IMR-90 (cell line): ENCODE measurements at regions not wholly inside any gene's neighbourhood (a gene's known extent, or its start where the extent isn't known, plus 50 kb on each side); places are given as distances from the start of the nearest gene placed in this dataset.

Experiments
- ATAC-seq: fragments of 200-7000 bp; cut with Tn5 transposase; 2 replicates; pipeline ENCODE4 v1.9.1; 2020; ENCODE audit warnings: low read depth, mild to moderate bottlenecking, moderate library complexity
- BruUV-seq: library from RNA; stranded (reverse); fragments of 400-500 nt; replicated peaks from 2 replicates; lab custom pipeline; 2021; lab: Mats Ljungman, UMichigan
- CTCF ChIA-PET: fragments of 300-600 bp; formaldehyde crosslinking; extraction: SDS; loops from one replicate; lab custom pipeline; 2021; ENCODE audit warnings: antibody characterized with exemption; lab: Yijun Ruan, JAX
- POLR2A ChIA-PET: fragments of 300-600 bp; sonication (Branson Sonifier 250); formaldehyde crosslinking; loops from one replicate; lab custom pipeline; 2022; ENCODE audit warnings: antibody characterized with exemption; ENCODE audit not compliant: unreplicated experiment; lab: Charles Lee
- DNase-seq: peaks from one replicate; pipeline ENCODE4 v3.0.0; 2013
- H2AFZ ChIP-seq: replicated peaks from 2 replicates; pipeline ENCODE3; 2013; ENCODE audit warnings: low read length, mild to moderate bottlenecking; ENCODE audit not compliant: poor library complexity
- H2AK5ac ChIP-seq: 2 replicates; pipeline ENCODE4 v1.6.1; 2013; ENCODE audit warnings: low read depth, low read length, inconsistent platforms
- H2AK9ac ChIP-seq: replicated peaks from 2 replicates; pipeline ENCODE3; 2013; ENCODE audit warnings: mild to moderate bottlenecking, low read depth, low read length, moderate library complexity; ENCODE audit not compliant: poor library complexity
- H2BK120ac ChIP-seq: 2 replicates; pipeline ENCODE4 v1.6.1; 2013; ENCODE audit warnings: low read depth, low read length, inconsistent platforms
- H2BK15ac ChIP-seq: 3 replicates; pipeline ENCODE4 v1.6.1; 2013; ENCODE audit warnings: low read depth, low read length, inconsistent platforms
- H2BK20ac ChIP-seq: 2 replicates; pipeline ENCODE4 v1.6.1; 2013; ENCODE audit warnings: low read depth, mild to moderate bottlenecking, inconsistent platforms, low read length, moderate library complexity
- H2BK5ac ChIP-seq: 2 replicates; pipeline ENCODE4 v1.6.1; 2013; ENCODE audit warnings: mild to moderate bottlenecking, low read depth, low read length, inconsistent platforms; ENCODE audit not compliant: poor library complexity, severe bottlenecking
- H3K14ac ChIP-seq: replicated peaks from 2 replicates; pipeline ENCODE4 v1.6.1; 2013; ENCODE audit warnings: low read depth, low read length, inconsistent platforms
- H3K18ac ChIP-seq: 2 replicates; pipeline ENCODE4 v1.6.1; 2013; ENCODE audit warnings: low read depth, low read length, control low read depth
- H3K23ac ChIP-seq: 2 replicates; pipeline ENCODE4 v1.6.1; 2013; ENCODE audit warnings: low read depth, low read length, inconsistent platforms
- H3K27ac ChIP-seq: 2 replicates; pipeline ENCODE4 v1.5.1; 2013; ENCODE audit warnings: mild to moderate bottlenecking, control low read depth, low read length; ENCODE audit not compliant: insufficient read depth
- H3K27me3 ChIP-seq: 2 replicates; pipeline ENCODE4 v1.6.1; 2013; ENCODE audit warnings: low read length; ENCODE audit not compliant: control insufficient read depth, insufficient read depth
- H3K36me3 ChIP-seq: 2 replicates; pipeline ENCODE4 v1.6.1; 2013; ENCODE audit warnings: low read length, mixed read lengths; ENCODE audit not compliant: control insufficient read depth, insufficient read depth
- H3K4ac ChIP-seq: 2 replicates; pipeline ENCODE4 v1.6.1; 2013; ENCODE audit warnings: low read depth, low read length, inconsistent platforms
- H3K4me1 ChIP-seq: 2 replicates; pipeline ENCODE4 v1.6.1; 2013; ENCODE audit warnings: low read length, mixed read lengths; ENCODE audit not compliant: control insufficient read depth, insufficient read depth
- H3K4me2 ChIP-seq: 2 replicates; pipeline ENCODE4 v1.6.1; 2013; ENCODE audit warnings: low read depth, mild to moderate bottlenecking, control low read depth, low read length, moderate library complexity
- H3K4me3 ChIP-seq: 2 replicates; pipeline ENCODE4 v1.5.1; 2013; ENCODE audit warnings: low read depth, mild to moderate bottlenecking, control low read depth, low read length, moderate library complexity; ENCODE audit not compliant: insufficient read depth
- H3K56ac ChIP-seq: 2 replicates; pipeline ENCODE4 v1.6.1; 2013; ENCODE audit warnings: low read length, inconsistent platforms; ENCODE audit not compliant: insufficient read depth; ENCODE audit errors: extremely low read depth
- H3K79me1 ChIP-seq, 2 experiments: 2 replicates each; pipeline ENCODE4 v1.6.1; 2013; ENCODE audit warnings: low read length in 2 of 2, inconsistent platforms in 1 of 2, low read depth in 1 of 2
- H3K9ac ChIP-seq: 2 replicates; pipeline ENCODE4 v1.6.1; 2013; ENCODE audit warnings: low read depth, low read length, control low read depth
- H3K9me1 ChIP-seq: 2 replicates; pipeline ENCODE4 v1.6.1; 2013; ENCODE audit warnings: low read length, inconsistent platforms; ENCODE audit not compliant: insufficient read depth
- H3K9me3 ChIP-seq: 2 replicates; pipeline ENCODE4 v1.6.1; 2013; ENCODE audit warnings: low read length; ENCODE audit not compliant: control insufficient read depth, insufficient read depth
- H4K20me1 ChIP-seq: 2 replicates; pipeline ENCODE4 v1.6.1; 2013; ENCODE audit warnings: low read length, inconsistent platforms; ENCODE audit not compliant: insufficient read depth
- H4K5ac ChIP-seq: 2 replicates; pipeline ENCODE4 v1.6.1; 2013; ENCODE audit warnings: mild to moderate bottlenecking, low read depth, low read length, control low read depth
- H4K8ac ChIP-seq, 2 experiments: 2 replicates each; pipeline ENCODE4 v1.6.1; 2013; ENCODE audit warnings: low read depth in 2 of 2, low read length in 2 of 2, control low read depth in 1 of 2, inconsistent platforms in 1 of 2
- H4K91ac ChIP-seq: 2 replicates; pipeline ENCODE4 v1.6.1; 2013; ENCODE audit warnings: low read depth, low read length, inconsistent platforms; ENCODE audit not compliant: insufficient read depth
- BHLHE40 ChIP-seq: fragments of 150-350 bp; IDR thresholded peaks from 2 replicates; pipeline ENCODE4 v1.6.1; 2016; ENCODE audit warnings: mild to moderate bottlenecking, low read depth, low read length
- CEBPB ChIP-seq: IDR thresholded peaks from 2 replicates; pipeline ENCODE4 v1.6.1; 2012; ENCODE audit warnings: low read depth, low read length, improper control_type of control experiment
- CHD1 ChIP-seq: IDR thresholded peaks from 2 replicates; pipeline ENCODE4 v1.6.1; 2012; ENCODE audit warnings: low read depth, low read length, improper control_type of control experiment
- ELK1 ChIP-seq: fragments of 150-350 bp; IDR thresholded peaks from 2 replicates; pipeline ENCODE4 v1.6.1; 2016; ENCODE audit warnings: low read depth, mild to moderate bottlenecking, low read length, moderate library complexity, borderline replicate concordance
- FOS ChIP-seq: fragments of 150-350 bp; IDR thresholded peaks from 2 replicates; pipeline ENCODE4 v1.6.1; 2016; ENCODE audit warnings: low read depth, low read length
- MAFK ChIP-seq: IDR thresholded peaks from 2 replicates; pipeline ENCODE4 v1.6.1; 2012; ENCODE audit warnings: low read depth, low read length, improper control_type of control experiment
- MAZ ChIP-seq: IDR thresholded peaks from 2 replicates; pipeline ENCODE4 v1.6.1; 2012; ENCODE audit warnings: low read depth, mild to moderate bottlenecking, low read length, improper control_type of control experiment, moderate library complexity, borderline replicate concordance
- MXI1 ChIP-seq: IDR thresholded peaks from 2 replicates; pipeline ENCODE4 v1.6.1; 2012; ENCODE audit warnings: low read depth, mild to moderate bottlenecking, low read length, moderate library complexity, borderline replicate concordance
- NFE2L2 ChIP-seq: fragments of 150-350 bp; IDR thresholded peaks from 2 replicates; pipeline ENCODE4 v1.6.1; 2016; ENCODE audit warnings: low read depth, mild to moderate bottlenecking, low read length
- POLR2A ChIP-seq: IDR thresholded peaks from 2 replicates; pipeline ENCODE4 v1.6.1; 2012; ENCODE audit warnings: mild to moderate bottlenecking, low read depth, low read length
- RAD21 ChIP-seq: IDR thresholded peaks from 2 replicates; pipeline ENCODE4 v1.6.1; 2012; ENCODE audit warnings: low read length, improper control_type of control experiment
- RCOR1 ChIP-seq: IDR thresholded peaks from 2 replicates; pipeline ENCODE4 v1.6.1; 2012; ENCODE audit warnings: mild to moderate bottlenecking, low read length, improper control_type of control experiment; ENCODE audit not compliant: insufficient replicate concordance
- RFX5 ChIP-seq: IDR thresholded peaks from 2 replicates; pipeline ENCODE4 v1.8.0; 2012; ENCODE audit warnings: low read depth, mild to moderate bottlenecking, low read length, moderate library complexity
- SMC3 ChIP-seq: fragments of 150-350 bp; IDR thresholded peaks from 2 replicates; pipeline ENCODE4 v1.6.1; 2016; ENCODE audit warnings: low read depth, mild to moderate bottlenecking, antibody characterized with exemption, low read length, moderate library complexity
- WGBS, 2 experiments: methylation state at CpG; one replicate each; pipeline versions ENCODE4 v1.1.5 to v1.1.7; 2013; ENCODE audit warnings: missing lambda C conversion rate in 2 of 2; ENCODE audit not compliant: insufficient read length in 1 of 2; ENCODE audit errors: extremely low coverage in 2 of 2; 5-methylcytosine and 5-hydroxymethylcytosine counted together
- dilution Hi-C: fragments of 300-500 bp; cut with HindIII; formaldehyde crosslinking; loops from one replicate; pipeline ENCODE4 v1.14.3; 2018; ENCODE audit warnings: low sequenced_read_pairs; ENCODE audit not compliant: unreplicated experiment
- in situ Hi-C: fragments of 300-500 bp; cut with MboI; formaldehyde crosslinking; loops from 3 replicates; pipeline ENCODE4 v1.14.3; 2019; ENCODE audit warnings: low sequenced_read_pairs, inconsistent platforms, mixed read lengths
- intact Hi-C: fragments of 100-400 bp; cut with micrococcal nuclease; formaldehyde crosslinking; loops from 2 replicates; pipeline ENCODE4 v1.10.0; 2022
- TF ChIP-seq, protein P1 (sequence below): conservative IDR thresholded peaks from 2 replicates; pipeline ENCODE4 v1.5.1; 2012; ENCODE audit warnings: mild to moderate bottlenecking, low read depth, low read length, improper control_type of control experiment
- TF ChIP-seq, protein P2 (sequence below): fragments of 150-350 bp; IDR thresholded peaks from 2 replicates; pipeline ENCODE4 v1.6.1; 2017; ENCODE audit warnings: mild to moderate bottlenecking, antibody characterized with exemption, low read length, low read depth

GRCh38 chr3:107945417-107946094, 145.3 kb downstream of the CD47 start:
- Histone ChIP-seq H3K79me1 (no peaks in the 10 kb centered on the region), H2AK9ac (no peak overlapping the region), H2AK5ac (no peak overlapping the region), H2BK20ac (no peak overlapping the region), H3K56ac (no peak overlapping the region), H3K27ac (no peak overlapping the region), H3K27me3 (peaks cover 2% of the 10 kb centered on the region; the same call in 1 of the 2 replicates), H3K23ac (no peak overlapping the region), H3K4me1 (no peaks in the 10 kb centered on the region), H3K18ac (no peak overlapping the region), H2BK120ac (no peak overlapping the region), H4K91ac (no peak overlapping the region), H3K9me3 (no peaks in the 10 kb centered on the region), H3K9ac (no peak overlapping the region), H3K36me3 (no peaks in the 10 kb centered on the region), H4K8ac (no peak overlapping the region), H4K20me1 (no peaks in the 10 kb centered on the region), H2BK15ac (no peak overlapping the region), H3K14ac (no peak overlapping the region), H2BK5ac (no peak overlapping the region), H4K5ac (no peak overlapping the region), H3K9me1 (no peaks in the 10 kb centered on the region), H2AFZ (no peak overlapping the region), H3K4ac (no peak overlapping the region), H3K4me3 (no peak overlapping the region), H3K4me2 (no peak overlapping the region)
- no TSS peak for BruUV-seq
- DNase-seq (no peak), ATAC-seq (no peak)
- no CpG with 5 or more reads among the region's 1 CpG for WGBS, 2 experiments
- ChIA-PET POLR2A (no interaction called here), CTCF (interaction anchor here (0.6 to 1.5 kb wide), 3 partner anchors 12 to 51 kb away, joined by 3 read pairs; no protein-coding TSS in a partner anchor)
- intact Hi-C loops (no loop called here), dilution Hi-C loops (no loop called here), in situ Hi-C loops (no loop called here)
- no peak for TF ChIP-seq CEBPB
- no peak for TF ChIP-seq ELK1
- TF ChIP-seq SMC3, result no peak
- TF ChIP-seq RCOR1, result no peak
- TF ChIP-seq, protein P1, sequence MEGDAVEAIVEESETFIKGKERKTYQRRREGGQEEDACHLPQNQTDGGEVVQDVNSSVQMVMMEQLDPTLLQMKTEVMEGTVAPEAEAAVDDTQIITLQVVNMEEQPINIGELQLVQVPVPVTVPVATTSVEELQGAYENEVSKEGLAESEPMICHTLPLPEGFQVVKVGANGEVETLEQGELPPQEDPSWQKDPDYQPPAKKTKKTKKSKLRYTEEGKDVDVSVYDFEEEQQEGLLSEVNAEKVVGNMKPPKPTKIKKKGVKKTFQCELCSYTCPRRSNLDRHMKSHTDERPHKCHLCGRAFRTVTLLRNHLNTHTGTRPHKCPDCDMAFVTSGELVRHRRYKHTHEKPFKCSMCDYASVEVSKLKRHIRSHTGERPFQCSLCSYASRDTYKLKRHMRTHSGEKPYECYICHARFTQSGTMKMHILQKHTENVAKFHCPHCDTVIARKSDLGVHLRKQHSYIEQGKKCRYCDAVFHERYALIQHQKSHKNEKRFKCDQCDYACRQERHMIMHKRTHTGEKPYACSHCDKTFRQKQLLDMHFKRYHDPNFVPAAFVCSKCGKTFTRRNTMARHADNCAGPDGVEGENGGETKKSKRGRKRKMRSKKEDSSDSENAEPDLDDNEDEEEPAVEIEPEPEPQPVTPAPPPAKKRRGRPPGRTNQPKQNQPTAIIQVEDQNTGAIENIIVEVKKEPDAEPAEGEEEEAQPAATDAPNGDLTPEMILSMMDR, result no peak
- TF ChIP-seq RFX5, result no peak
- TF ChIP-seq RAD21, result no peak
- no peak for TF ChIP-seq MXI1
- TF ChIP-seq BHLHE40, result no peak
- TF ChIP-seq, protein P2, sequence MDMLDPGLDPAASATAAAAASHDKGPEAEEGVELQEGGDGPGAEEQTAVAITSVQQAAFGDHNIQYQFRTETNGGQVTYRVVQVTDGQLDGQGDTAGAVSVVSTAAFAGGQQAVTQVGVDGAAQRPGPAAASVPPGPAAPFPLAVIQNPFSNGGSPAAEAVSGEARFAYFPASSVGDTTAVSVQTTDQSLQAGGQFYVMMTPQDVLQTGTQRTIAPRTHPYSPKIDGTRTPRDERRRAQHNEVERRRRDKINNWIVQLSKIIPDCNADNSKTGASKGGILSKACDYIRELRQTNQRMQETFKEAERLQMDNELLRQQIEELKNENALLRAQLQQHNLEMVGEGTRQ, result no peak
- TF ChIP-seq FOS, result no peak
- TF ChIP-seq MAFK, result no peak
- TF ChIP-seq POLR2A, result no peak
- TF ChIP-seq MAZ, result no peak
- no peak for TF ChIP-seq CHD1
- TF ChIP-seq NFE2L2, result no peak
